K562 (cell line): ENCODE measurements at regions not wholly inside any gene's neighbourhood (a gene's known extent, or its start where the extent isn't known, plus 50 kb on each side); places are given as distances from the start of the nearest gene placed in this dataset.

Source experiments
- BACH1 ChIP-seq: fragments of 200-800 bp; sonication (Bioruptor generic); IDR thresholded peaks from 2 replicates; pipeline ENCODE4 v1.6.1; 2016; ENCODE audit warnings: missing genetic modification characterization, missing compliant biosample characterization
- CBX5 ChIP-seq: IDR thresholded peaks from 2 replicates; pipeline ENCODE4 v1.6.1; 2014; ENCODE audit warnings: low read depth, borderline replicate concordance
- ETV6 ChIP-seq, 3 experiments: fragments of 150-350 bp in 1 of 3; sonication (generic) in 1 of 3; formaldehyde crosslinking in 1 of 3; IDR thresholded peaks; 2 replicates each; pipeline versions ENCODE4 v1.6.1 to v1.8.0; 2014 to 2022; ENCODE audit warnings: borderline replicate concordance in 2 of 3, low read depth in 2 of 3, antibody characterized with exemption in 1 of 3, low read length in 1 of 3, mild to moderate bottlenecking in 1 of 3, missing genetic modification reagents in 1 of 3
- FOXP1 ChIP-seq: sonication (generic); formaldehyde crosslinking; IDR thresholded peaks from 2 replicates; pipeline ENCODE4 v1.8.0; 2022; ENCODE audit warnings: mild to moderate bottlenecking, missing genetic modification reagents
- IFI16 ChIP-seq: fragments of 250-450 bp; sonication (Bioruptor Pico); IDR thresholded peaks from 2 replicates; pipeline ENCODE4 v2.1.2; 2022; ENCODE audit warnings: mild to moderate bottlenecking, inconsistent platforms
- KDM4B ChIP-seq, 2 experiments: fragments of 450-650 bp in 1 of 2; sonication (generic) in 1 of 2; IDR thresholded peaks; 2 replicates each; pipeline ENCODE4 v1.6.1; 2016 to 2017; ENCODE audit warnings: borderline replicate concordance in 2 of 2, antibody characterized with exemption in 1 of 2, low read depth in 1 of 2, mild to moderate bottlenecking in 1 of 2
- MBD2 ChIP-seq: sonication (generic); IDR thresholded peaks from 2 replicates; pipeline ENCODE4 v1.6.1; 2016; ENCODE audit warnings: low read depth, borderline replicate concordance
- PRDM10 ChIP-seq: fragments of 450-650 bp; IDR thresholded peaks from 2 replicates; pipeline ENCODE4 v1.6.1; 2018; ENCODE audit not compliant: partially characterized antibody
- PURB ChIP-seq: sonication (generic); formaldehyde crosslinking; IDR thresholded peaks from 2 replicates; pipeline ENCODE4 v1.9.0; 2021; ENCODE audit warnings: low read depth, mild to moderate bottlenecking, missing genetic modification reagents
- SMAD4 ChIP-seq: fragments of 250-450 bp; sonication (Bioruptor Pico); conservative IDR thresholded peaks from 2 replicates; pipeline ENCODE4 v1.8.0; 2021; ENCODE audit warnings: inconsistent platforms, mild to moderate bottlenecking, moderate library complexity
- TAF1 ChIP-seq: IDR thresholded peaks from 2 replicates; pipeline ENCODE4 v1.6.1; 2011; ENCODE audit warnings: mild to moderate bottlenecking, low read length, moderate library complexity; ENCODE audit not compliant: insufficient read depth, control insufficient read depth, severe bottlenecking; ENCODE audit errors: extremely low read depth
- TCF7 ChIP-seq: sonication (generic); IDR thresholded peaks from 2 replicates; pipeline ENCODE4 v1.6.1; 2016; ENCODE audit warnings: antibody characterized with exemption, borderline replicate concordance
- ZNF12 ChIP-seq: sonication (generic); formaldehyde crosslinking; IDR thresholded peaks from 2 replicates; pipeline ENCODE4 v1.4.0; 2020; ENCODE audit warnings: mild to moderate bottlenecking, missing genetic modification reagents
- TF ChIP-seq, protein P1 (sequence below), 2 experiments: fragments of 150-350 bp in 1 of 2; IDR thresholded peaks; 2 replicates each; pipeline ENCODE4 v1.6.1; 2012 to 2016; ENCODE audit warnings: low read depth in 2 of 2, low read length in 2 of 2, mild to moderate bottlenecking in 1 of 2, moderate library complexity in 1 of 2

DNA sequence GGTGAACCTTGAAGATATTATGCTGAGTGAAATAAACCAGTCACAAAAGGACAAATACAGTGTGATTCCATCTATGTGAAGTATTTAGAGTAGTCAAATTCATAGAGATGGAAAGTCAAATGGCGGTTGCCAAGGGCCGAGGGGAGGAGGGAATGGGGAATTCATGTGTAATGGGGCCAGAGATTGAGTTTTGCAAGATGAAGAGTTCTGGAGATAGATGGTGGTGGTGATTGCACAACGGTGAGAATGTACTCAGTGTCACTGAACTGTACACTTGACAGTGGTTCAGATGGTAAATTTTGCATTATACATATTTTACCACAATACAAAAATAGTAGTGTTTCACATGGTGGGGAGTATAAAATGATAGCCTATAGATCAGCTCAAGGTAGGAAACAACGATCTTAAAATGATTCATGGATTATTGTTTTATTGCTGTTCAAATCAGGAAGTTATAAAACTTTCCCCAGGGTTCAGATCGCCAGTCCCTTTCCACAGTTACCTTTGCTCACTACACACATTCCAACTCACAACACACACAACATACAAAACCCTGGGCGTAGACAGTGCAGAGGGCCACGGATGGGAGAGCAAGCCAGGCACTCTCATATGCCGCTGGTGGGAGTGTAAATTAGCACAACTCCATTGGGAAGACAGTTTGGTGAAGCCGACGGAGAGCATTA is 219.9 kb downstream of the ZIC5 start (continued):
- no peak for TF ChIP-seq PRDM10
- no peak for TF ChIP-seq BACH1 (tag)
- TF ChIP-seq FOXP1 (CRISPR knock-in tag), result no peak
- TF ChIP-seq TCF7, result no peak
- TF ChIP-seq KDM4B (IDR thresholded peaks at IDR 0.05; ENCODE audit: borderline replicate concordance in 2 of 2, low read depth in 1 of 2), result no peak
- TF ChIP-seq ZNF12, result no peak
- no peak for TF ChIP-seq ETV6 (IDR thresholded peaks at IDR 0.05; ENCODE audit: borderline replicate concordance in 1 of 2, low read depth in 2 of 2, low read length in 1 of 2)
- no peak for TF ChIP-seq ETV6 (CRISPR knock-in tag; IDR thresholded peaks at IDR 0.05; ENCODE audit: borderline replicate concordance)
- no peak for TF ChIP-seq IFI16 (CRISPR knock-in tag)
- TF ChIP-seq, protein P1, sequence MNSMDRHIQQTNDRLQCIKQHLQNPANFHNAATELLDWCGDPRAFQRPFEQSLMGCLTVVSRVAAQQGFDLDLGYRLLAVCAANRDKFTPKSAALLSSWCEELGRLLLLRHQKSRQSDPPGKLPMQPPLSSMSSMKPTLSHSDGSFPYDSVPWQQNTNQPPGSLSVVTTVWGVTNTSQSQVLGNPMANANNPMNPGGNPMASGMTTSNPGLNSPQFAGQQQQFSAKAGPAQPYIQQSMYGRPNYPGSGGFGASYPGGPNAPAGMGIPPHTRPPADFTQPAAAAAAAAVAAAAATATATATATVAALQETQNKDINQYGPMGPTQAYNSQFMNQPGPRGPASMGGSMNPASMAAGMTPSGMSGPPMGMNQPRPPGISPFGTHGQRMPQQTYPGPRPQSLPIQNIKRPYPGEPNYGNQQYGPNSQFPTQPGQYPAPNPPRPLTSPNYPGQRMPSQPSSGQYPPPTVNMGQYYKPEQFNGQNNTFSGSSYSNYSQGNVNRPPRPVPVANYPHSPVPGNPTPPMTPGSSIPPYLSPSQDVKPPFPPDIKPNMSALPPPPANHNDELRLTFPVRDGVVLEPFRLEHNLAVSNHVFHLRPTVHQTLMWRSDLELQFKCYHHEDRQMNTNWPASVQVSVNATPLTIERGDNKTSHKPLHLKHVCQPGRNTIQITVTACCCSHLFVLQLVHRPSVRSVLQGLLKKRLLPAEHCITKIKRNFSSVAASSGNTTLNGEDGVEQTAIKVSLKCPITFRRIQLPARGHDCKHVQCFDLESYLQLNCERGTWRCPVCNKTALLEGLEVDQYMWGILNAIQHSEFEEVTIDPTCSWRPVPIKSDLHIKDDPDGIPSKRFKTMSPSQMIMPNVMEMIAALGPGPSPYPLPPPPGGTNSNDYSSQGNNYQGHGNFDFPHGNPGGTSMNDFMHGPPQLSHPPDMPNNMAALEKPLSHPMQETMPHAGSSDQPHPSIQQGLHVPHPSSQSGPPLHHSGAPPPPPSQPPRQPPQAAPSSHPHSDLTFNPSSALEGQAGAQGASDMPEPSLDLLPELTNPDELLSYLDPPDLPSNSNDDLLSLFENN (IDR thresholded peaks at IDR 0.05; ENCODE audit: low read depth in 2 of 2, low read length in 2 of 2), result no peak
- no peak for TF ChIP-seq SMAD4 (CRISPR knock-in tag)
- no peak for TF ChIP-seq MBD2
- no peak for TF ChIP-seq TAF1
- no peak for TF ChIP-seq PURB (CRISPR knock-in tag)
- no peak for TF ChIP-seq CBX5
